Astrocyte of the cerebellum (primary cell): ENCODE measurements at regions not wholly inside any gene's neighbourhood (a gene's known extent, or its start where the extent isn't known, plus 50 kb on each side); places are given as distances from the start of the nearest gene placed in this dataset.
A peak's percentile ranks its signal among the peaks of the same experiment; 100 is the strongest.

Source experiments
- DNase-seq: peaks from one replicate; pipeline ENCODE4 v3.0.0-alpha.2; 2011; ENCODE audit warnings: low read depth
- H3K4me3 ChIP-seq: 2 replicates; pipeline ENCODE4 v1.5.1; 2011; ENCODE audit warnings: mild to moderate bottlenecking, low read depth, low read length, moderate library complexity
- in situ Hi-C: cut with HindIII; loops from 2 replicates; pipeline ENCODE4 v1.10.0; 2017; ENCODE audit warnings: low sequenced_read_pairs
- TF ChIP-seq, protein P1 (sequence below): IDR thresholded peaks from 2 replicates; pipeline ENCODE4 v1.5.1; 2012; ENCODE audit warnings: low read length, low read depth, moderate library complexity, mild to moderate bottlenecking; ENCODE audit errors: missing control alignments

DNA sequence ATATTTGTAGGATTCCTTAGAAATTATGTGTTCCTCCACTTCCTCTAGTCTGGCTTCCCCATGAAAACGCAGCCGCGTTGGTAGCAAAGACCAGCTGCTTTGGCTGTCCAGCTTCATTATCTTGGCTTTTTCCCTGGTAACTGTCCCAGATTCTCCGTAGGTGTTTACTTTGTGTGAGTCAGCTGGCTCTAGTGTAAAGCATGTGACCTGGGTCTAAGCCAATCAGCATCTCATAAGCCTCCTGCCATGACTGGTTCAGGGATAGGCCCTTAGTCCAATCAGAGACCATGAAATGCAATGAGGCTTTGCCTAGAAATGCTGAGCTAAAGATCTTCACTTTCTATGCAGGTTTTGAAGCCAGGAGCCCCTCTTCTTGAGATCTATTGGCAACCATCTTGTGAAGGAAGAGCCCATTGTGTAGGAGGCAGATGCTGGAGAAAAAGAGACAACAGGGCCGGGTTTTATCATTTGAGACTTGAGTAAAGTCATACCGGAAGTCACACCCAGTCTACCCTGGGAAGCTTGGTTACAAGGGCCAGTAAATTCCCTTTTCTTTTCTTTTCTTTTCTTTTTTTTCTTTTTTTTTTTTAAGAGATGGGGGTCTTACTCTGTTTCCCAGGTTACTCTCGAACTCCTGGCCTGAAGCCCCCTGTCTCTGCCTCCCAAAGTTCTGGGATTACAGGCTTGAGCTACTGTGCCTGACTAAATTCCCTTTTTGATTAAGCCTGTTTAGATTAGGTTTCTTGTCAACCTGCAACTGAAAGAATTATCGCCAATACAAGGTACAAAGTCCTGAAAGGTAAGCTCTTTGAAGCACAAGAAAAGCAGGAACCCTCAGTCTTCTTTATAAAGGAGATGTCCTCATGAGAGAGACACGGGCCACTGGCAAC lies 256.5 kb upstream of the RREB1 start:
- H3K4me3 ChIP-seq, result no peak overlapping the region
- DNase-seq, result peak; percentile 92
- TF ChIP-seq, protein P1, sequence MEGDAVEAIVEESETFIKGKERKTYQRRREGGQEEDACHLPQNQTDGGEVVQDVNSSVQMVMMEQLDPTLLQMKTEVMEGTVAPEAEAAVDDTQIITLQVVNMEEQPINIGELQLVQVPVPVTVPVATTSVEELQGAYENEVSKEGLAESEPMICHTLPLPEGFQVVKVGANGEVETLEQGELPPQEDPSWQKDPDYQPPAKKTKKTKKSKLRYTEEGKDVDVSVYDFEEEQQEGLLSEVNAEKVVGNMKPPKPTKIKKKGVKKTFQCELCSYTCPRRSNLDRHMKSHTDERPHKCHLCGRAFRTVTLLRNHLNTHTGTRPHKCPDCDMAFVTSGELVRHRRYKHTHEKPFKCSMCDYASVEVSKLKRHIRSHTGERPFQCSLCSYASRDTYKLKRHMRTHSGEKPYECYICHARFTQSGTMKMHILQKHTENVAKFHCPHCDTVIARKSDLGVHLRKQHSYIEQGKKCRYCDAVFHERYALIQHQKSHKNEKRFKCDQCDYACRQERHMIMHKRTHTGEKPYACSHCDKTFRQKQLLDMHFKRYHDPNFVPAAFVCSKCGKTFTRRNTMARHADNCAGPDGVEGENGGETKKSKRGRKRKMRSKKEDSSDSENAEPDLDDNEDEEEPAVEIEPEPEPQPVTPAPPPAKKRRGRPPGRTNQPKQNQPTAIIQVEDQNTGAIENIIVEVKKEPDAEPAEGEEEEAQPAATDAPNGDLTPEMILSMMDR, result no peak
- in situ Hi-C loops, result no loop called here

DNA sequence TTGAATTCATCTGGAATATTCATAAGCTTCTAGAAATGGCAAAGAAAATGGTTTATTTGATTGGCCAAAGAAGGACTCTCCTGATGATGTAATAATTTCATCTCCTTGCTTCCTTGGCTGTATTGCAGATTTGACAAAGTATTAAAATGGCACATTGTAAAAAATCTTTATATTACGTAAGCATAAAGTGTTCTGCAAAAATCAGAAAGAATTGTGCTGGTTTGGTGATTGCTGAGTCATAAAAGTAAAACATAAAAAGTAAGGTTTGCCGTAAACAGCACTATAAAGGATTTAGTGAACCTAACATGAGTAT lies 255.9 kb upstream of the RREB1 start:
- no peak overlapping the region for H3K4me3 ChIP-seq
- no peak for DNase-seq
- TF ChIP-seq, protein P1, result no peak
- in situ Hi-C loops, result no loop called here

DNA sequence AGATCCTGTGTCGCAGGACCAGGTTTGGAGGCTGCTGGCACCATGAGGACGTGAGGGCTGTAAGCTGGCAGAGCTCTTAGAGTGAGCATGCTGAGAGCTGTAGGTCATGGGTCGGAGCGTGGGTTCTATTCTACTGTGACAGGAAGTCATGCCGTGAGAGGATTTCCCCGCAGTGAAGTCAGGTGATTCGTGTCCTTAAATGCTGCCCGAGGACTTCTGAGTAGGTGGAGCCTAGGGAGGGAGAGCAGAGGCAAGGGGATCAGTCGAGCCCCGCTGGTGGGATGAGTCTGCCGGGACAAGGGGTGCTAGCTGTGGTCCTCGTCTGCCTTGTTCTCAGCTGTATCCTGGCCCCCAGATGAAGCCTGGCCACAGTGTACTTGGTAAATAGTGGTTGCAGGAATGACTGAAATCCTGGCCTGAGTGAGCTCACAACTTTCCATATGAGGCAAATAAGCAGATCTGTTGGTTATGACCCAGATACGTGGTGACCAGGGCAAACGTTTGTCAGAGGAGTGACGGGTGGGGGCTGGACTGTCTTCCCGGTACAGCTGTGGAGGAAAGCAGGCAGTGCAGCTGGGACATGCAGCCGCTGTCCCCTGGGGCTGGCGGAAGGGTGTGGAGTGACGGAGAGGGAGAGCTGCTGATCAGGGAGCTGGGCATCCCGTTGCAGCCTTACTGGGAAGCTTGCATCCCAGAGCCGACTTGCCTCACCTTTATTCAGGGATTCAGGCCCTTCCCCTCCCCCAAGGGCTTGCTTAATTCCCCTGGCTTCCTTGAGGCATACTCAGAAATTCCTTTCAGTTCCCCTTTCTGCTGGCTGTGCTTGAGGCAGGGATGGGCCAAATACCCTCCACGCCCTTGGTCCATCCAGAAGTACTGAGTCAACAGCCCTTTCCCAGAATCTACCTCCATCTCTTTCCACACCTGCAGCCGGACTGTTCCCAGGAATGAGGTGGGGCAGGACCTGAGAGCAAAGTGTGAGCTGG lies 250.9 kb upstream of the RREB1 start:
- in situ Hi-C loops, result no loop called here
- TF ChIP-seq, protein P1, result no peak
- DNase-seq, result no peak
- no peak overlapping the region for H3K4me3 ChIP-seq

DNA sequence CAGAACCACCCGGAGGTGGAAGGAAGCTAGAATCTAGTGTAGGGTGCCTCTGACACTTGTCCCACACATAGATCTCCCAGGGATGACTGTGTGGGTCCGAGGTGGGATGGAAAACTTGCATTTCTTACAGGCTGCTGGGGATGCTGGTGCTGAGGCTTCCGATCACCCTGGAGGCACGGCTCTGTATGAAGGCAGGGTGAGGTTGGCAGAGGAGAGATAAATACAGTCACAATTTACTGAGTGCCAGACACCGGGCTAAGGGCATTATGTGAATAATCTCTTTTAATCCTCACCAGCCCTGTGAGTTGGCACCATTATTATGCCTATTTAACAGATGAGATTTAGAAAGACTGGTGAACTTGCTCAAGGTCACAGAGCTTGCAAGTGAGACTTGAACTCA lies 250.2 kb upstream of the RREB1 start:
- in situ Hi-C loops, result no loop called here
- DNase-seq, result no peak
- no peak overlapping the region for H3K4me3 ChIP-seq
- TF ChIP-seq, protein P1, result no peak

DNA sequence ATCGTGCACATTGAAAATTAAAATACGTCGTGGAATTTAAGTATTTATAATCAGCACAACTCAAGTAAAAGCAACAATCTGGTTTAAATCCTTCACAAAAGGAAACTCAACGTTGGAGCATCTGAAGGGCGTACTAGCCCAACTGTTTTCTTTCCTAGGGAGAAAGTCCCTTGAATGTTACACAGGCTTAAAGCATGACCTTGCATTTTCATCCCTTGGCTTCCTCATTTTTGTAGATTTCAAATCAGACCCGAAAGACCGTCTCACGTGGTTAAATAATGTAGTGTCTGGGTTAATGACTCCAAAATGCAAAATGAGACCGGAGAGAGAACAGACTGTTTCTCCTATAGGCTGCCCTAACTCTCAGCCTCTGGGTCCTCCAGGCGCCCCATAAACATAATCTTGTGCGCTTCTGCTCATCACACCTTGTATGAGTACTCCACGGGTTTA lies 249.2 kb upstream of the RREB1 start:
- no peak overlapping the region for H3K4me3 ChIP-seq
- DNase-seq, result no peak
- TF ChIP-seq, protein P1, result no peak
- in situ Hi-C loops, result no loop called here

DNA sequence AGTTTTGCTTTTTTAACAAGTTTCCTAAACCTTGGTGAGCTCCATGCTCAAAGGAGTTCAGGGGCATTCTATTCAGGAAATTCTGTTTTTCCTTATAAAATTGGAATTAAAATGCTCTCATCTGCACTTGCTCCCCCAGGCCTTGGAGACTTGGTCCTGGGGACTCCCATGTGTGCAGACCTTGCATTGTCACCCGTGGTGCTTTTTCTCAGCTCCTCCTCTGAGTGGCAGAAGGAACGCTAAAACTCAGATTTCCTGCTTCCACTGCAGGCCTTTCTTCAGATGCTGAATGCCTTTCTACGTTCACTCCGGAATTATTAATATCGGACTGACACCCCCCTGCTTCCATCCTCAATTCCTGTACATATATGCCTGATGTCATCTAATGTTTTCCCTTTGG lies 248.7 kb upstream of the RREB1 start:
- no peak overlapping the region for H3K4me3 ChIP-seq
- no peak for DNase-seq
- TF ChIP-seq, protein P1, result no peak
- in situ Hi-C loops, result no loop called here
